H7 (cell line): ENCODE measurements at regions not wholly inside any gene's neighbourhood (a gene's known extent, or its start where the extent isn't known, plus 50 kb on each side); places are given as distances from the start of the nearest gene placed in this dataset.

Experiments used
- DNase-seq: peaks from one replicate; pipeline ENCODE4 v3.0.0; 2012
- H3K27me3 ChIP-seq: 2 replicates; pipeline ENCODE4 v1.6.0; 2011; ENCODE audit warnings: mild to moderate bottlenecking, low read length; ENCODE audit not compliant: control insufficient read depth, insufficient read depth
- H3K36me3 ChIP-seq: replicated peaks from 2 replicates; pipeline ENCODE4 v1.5.1; 2011; ENCODE audit warnings: low read length; ENCODE audit not compliant: control insufficient read depth, insufficient read depth
- H3K4me3 ChIP-seq: 2 replicates; pipeline ENCODE4 v1.5.1; 2011; ENCODE audit warnings: low read depth, mild to moderate bottlenecking, control low read depth, low read length, moderate library complexity; ENCODE audit not compliant: insufficient read depth

GRCh38 chr1:188889166-188889565 is 1588.5 kb downstream of the BRINP3 start:
- Histone ChIP-seq H3K27me3 (no peaks in the 10 kb centered on the region; the same call in 1 of the 2 replicates), H3K36me3 (no peaks in the 10 kb centered on the region), H3K4me3 (no peak overlapping the region)
- no peak for DNase-seq

DNA sequence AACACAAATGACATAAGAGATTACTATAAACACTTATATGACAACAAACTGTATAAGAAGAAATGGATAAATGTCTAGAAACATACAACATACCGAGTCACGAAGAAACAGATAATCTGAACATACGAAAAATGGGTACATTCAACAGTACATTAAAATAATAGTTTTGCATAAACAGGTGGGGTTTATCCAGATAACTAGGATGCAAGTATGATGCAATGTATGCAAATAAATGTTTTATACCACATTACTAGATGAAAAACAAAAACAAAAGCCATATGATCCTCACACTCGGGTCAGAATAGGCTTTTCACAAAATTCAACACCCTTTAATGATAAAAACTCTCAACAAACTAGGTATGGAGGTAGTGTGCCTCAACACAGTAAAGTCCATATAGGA is 1585.7 kb downstream of the BRINP3 start:
- no peaks in the 10 kb centered on the region for H3K36me3 ChIP-seq
- DNase-seq, result no peak
- no peak overlapping the region for H3K4me3 ChIP-seq
- H3K27me3 ChIP-seq, result no peaks in the 10 kb centered on the region

DNA sequence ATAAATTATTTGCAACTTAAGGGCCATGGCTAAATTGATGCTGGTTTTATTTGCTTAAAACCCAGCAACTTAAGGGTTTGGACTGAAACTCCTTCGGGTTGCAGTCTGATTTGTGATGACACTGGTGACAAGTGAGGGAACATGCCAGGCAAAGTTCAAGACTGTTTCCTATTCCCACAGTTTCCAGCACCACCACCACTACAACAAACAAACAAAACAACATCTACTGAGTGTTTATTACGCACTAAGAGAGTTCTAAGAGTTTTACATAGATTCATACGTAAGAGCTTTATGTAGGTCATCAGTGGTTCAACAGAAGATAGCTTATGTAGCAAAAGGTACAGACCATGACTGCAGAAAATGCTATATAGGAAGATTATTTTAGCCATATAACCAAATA is 1582.1 kb downstream of the BRINP3 start:
- DNase-seq, result no peak
- no peak overlapping the region for H3K4me3 ChIP-seq
- H3K36me3 ChIP-seq, result no peaks in the 10 kb centered on the region
- no peaks in the 10 kb centered on the region for H3K27me3 ChIP-seq

GRCh38 chr1:188903241-188903640 is 1574.4 kb downstream of the BRINP3 start:
- Histone ChIP-seq H3K4me3 (no peak overlapping the region), H3K36me3 (no peaks in the 10 kb centered on the region), H3K27me3 (no peaks in the 10 kb centered on the region)
- no peak for DNase-seq

DNA sequence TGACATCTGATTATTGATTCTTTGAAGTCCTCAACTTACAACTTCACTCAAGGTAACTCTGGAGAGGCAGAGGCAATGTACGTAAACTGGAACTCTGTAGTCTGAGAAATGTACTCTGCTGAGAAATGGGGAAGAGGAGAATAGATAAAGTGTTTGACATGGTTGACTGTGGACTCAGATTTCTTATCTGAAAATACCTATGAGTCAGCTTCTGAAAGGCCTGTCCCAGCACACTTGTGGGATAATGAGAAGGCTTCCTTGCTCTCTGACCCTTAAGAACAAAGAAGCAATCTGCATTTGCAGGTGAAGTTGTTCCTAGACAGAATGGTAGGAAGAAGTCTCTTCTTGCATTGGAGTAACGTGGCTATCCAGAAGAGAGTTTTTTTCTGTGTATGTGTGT is 1573.5 kb downstream of the BRINP3 start:
- no peak for DNase-seq
- no peaks in the 10 kb centered on the region for H3K36me3 ChIP-seq
- H3K4me3 ChIP-seq, result no peak overlapping the region
- no peaks in the 10 kb centered on the region for H3K27me3 ChIP-seq

- Histone ChIP-seq H3K27me3 (no peaks in the 10 kb centered on the region), H3K4me3 (no peak overlapping the region), H3K36me3 (no peaks in the 10 kb centered on the region)
- DNase-seq, result no peak
Measured at GRCh38 chr1:188906921-188907641, 1570.6 kb downstream of the BRINP3 start.

- DNase-seq, result no peak
- Histone ChIP-seq H3K4me3 (no peak overlapping the region), H3K27me3 (no peaks in the 10 kb centered on the region), H3K36me3 (no peaks in the 10 kb centered on the region)
Measured at GRCh38 chr1:188930382-188930781, 1547.3 kb downstream of the BRINP3 start.

- Histone ChIP-seq H3K36me3 (no peaks in the 10 kb centered on the region), H3K4me3 (no peak overlapping the region), H3K27me3 (no peaks in the 10 kb centered on the region)
- DNase-seq, result no peak
Measured at GRCh38 chr1:188931506-188931905, 1546.2 kb downstream of the BRINP3 start.

GRCh38 chr1:188937965-188938551 is 1539.6 kb downstream of the BRINP3 start:
- H3K4me3 ChIP-seq, result no peak overlapping the region
- DNase-seq, result no peak
- no peaks in the 10 kb centered on the region for H3K27me3 ChIP-seq
- no peaks in the 10 kb centered on the region for H3K36me3 ChIP-seq

DNA sequence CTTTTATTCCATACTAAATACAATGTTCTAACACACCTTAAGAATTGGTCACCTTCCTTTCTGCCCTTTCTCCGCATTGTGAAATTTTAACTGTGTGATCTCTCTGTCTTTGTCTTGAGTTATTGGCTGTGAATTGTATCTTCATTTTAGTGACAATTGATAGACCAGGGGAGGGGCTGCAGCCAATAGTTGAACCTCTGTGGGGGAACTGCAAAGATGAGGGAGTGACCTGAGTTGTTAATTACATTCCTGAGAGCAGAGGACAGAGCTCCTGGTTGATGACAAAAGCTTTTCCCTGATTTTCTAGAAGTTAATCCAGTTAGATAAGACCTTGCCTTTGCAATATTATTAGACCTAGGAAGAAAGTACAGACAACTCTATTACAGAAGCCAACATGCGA is 1535.7 kb downstream of the BRINP3 start:
- DNase-seq, result no peak
- Histone ChIP-seq H3K36me3 (no peaks in the 10 kb centered on the region), H3K4me3 (no peak overlapping the region), H3K27me3 (no peaks in the 10 kb centered on the region)

GRCh38 chr1:188949701-188950100 is 1528.0 kb downstream of the BRINP3 start:
- Histone ChIP-seq H3K36me3 (no peaks in the 10 kb centered on the region), H3K4me3 (no peak overlapping the region), H3K27me3 (no peaks in the 10 kb centered on the region)
- no peak for DNase-seq

DNA sequence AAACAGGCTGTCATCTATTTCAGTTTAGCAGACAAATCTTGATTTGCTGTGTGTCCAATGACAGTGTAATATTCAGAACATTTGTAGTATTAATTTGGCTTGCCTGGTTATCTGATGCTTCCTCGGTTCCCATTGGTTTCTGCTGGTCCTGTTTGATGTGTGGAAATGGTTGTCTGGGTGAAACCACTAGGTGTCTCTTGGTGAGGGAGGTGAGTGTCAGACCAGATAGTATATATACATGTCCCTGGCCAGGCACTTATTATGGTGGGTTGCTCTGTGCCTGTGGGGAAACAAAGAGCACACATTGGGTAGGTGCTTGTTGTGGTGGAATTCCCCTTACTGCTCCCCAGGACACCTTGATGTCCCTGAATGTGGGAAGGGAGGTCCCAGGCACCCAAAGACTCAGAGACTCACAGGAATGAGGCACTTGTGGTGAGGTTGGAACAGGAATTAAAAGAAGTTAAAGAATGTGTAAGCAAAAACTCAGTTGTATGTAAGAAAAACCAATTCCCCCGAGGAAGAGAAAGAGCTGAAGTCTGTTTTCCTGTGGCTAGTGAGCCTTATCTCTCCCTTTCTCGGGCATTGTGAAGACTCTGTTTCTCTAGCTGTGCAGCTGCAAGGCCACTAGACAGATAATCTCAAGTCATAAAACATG is 1519.1 kb downstream of the BRINP3 start:
- H3K27me3 ChIP-seq, result no peaks in the 10 kb centered on the region
- H3K4me3 ChIP-seq, result no peak overlapping the region
- DNase-seq, result no peak
- no peaks in the 10 kb centered on the region for H3K36me3 ChIP-seq

DNA sequence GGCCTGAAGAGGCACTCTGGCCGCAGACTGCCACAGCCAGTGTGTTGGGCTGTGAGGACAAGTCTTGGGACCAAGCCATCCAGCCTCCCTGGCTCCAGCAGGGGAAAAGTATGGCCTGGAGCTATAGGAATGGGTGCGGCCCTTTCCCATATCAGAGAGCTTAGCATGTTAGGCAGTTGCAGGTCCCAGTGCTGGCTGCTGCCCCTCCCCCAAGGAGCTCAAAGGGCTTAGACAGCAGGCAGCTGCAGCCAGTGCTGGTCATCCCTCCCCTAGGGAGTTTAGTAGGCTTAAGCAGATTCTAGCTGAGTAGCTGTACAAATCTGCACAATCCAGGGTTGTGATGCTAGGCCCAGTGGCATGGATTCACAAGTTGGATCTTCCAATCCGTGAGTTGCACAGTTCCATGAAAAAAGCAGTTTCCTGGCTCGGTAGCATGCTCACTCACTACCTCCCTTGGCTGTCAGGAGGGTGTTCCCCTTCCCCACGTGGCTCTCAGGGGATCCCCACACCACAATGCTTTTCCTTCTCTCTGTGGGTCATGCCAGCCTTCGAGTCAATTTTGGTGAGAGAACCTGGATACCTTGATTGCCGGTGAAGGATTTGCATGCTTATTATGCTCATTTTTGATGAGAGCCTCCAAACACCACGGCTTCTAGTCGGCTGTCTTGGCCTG is 1490.8 kb downstream of the BRINP3 start:
- Histone ChIP-seq H3K27me3 (no peaks in the 10 kb centered on the region), H3K4me3 (no peak overlapping the region), H3K36me3 (no peaks in the 10 kb centered on the region)
- no peak for DNase-seq

DNA sequence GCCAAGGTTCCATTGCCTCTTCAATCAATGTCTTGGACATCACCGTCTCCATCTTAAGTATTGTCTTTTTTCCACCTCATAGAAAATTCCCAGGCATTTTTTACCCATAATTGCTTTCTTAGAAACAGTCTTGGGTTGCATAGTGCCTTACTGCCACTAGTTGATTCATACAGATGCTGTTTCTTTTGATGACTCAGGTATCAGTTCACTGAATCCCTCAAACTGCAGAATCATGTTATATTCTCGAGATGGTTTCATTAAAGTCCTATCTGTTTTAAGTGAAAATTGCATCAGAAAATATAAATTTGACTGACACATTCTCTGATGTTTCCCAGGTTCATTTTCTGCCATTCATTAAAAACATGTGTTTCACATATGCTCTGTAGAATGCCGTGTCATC is 1489.1 kb downstream of the BRINP3 start:
- Histone ChIP-seq H3K36me3 (no peaks in the 10 kb centered on the region), H3K4me3 (no peak overlapping the region), H3K27me3 (no peaks in the 10 kb centered on the region)
- DNase-seq, result no peak
